ENCODE measurements at regions not wholly inside any gene's neighbourhood (a gene's known extent, or its start where the extent isn't known, plus 50 kb on each side); places are given as distances from the start of the nearest gene placed in this dataset.

- Histone ChIP-seq H3K27ac (ENCODE audit: low read length) (no peak overlapping the region), H3K4me3 (ENCODE audit: low read length) (no peak overlapping the region), H3K4me1 (ENCODE audit: insufficient read depth, low read length) (no peaks in the 10 kb centered on the region), H3K36me3 (ENCODE audit: low read depth, low read length) (no peaks in the 10 kb centered on the region), H3K9ac (ENCODE audit: low read length) (no peak overlapping the region), H3K9me2 (replicated peaks; ENCODE audit: low read length) (no peaks in the 10 kb centered on the region), H3K4me2 (ENCODE audit: low read length) (no peak overlapping the region), H3K27me3 (ENCODE audit: low read length) (peaks cover 38% of the 10 kb centered on the region), H3K79me2 (ENCODE audit: low read length) (no peaks in the 10 kb centered on the region), H3F3A (ENCODE audit: low read length, unreplicated experiment) (no peaks in the 10 kb centered on the region), H3K9me3 (ENCODE audit: low read length) (no peaks in the 10 kb centered on the region), H4K20me1 (ENCODE audit: low read length) (no peaks in the 10 kb centered on the region), H2AFZ (ENCODE audit: low read length) (no peak overlapping the region)
- TF ChIP-seq EZH2phosphoT487 (IDR thresholded peaks at IDR 0.05; ENCODE audit: borderline replicate concordance, low read length) (no peak), EZH2 (IDR thresholded peaks at IDR 0.05; ENCODE audit: low read length, unreplicated experiment) (no peak), CTCF (conservative IDR thresholded peaks at IDR 0.05; ENCODE audit: low read depth, low read length) (no peak)
- BruUV-seq (replicated peaks), result no TSS peak
- DNase-seq (peak; percentile 38), ATAC-seq (no peak)
- intact Hi-C loops (cut with micrococcal nuclease), result no loop called here
- ChIA-PET CTCF (no interaction called here), POLR2A (ENCODE audit: unreplicated experiment) (no interaction called here)
These were observed 321.6 kb downstream of the CEMIP2 start for GRCh38 chr9:71446473-71447411.

GRCh38 chr9:71446106-71446472 is 322.2 kb downstream of the CEMIP2 start:
- H3K27ac ChIP-seq (ENCODE audit: low read length), result no peak overlapping the region
- H3K36me3 ChIP-seq (ENCODE audit: low read depth, low read length), result no peaks in the 10 kb centered on the region
- DNase-seq, result no peak
- H3K79me2 ChIP-seq (ENCODE audit: low read length), result no peaks in the 10 kb centered on the region
- no peaks in the 10 kb centered on the region for H3K9me3 ChIP-seq (ENCODE audit: low read length)
- no peaks in the 10 kb centered on the region for H3F3A ChIP-seq (ENCODE audit: low read length, unreplicated experiment)
- TF ChIP-seq EZH2 (IDR thresholded peaks at IDR 0.05; ENCODE audit: low read length, unreplicated experiment) (no peak), EZH2phosphoT487 (IDR thresholded peaks at IDR 0.05; ENCODE audit: borderline replicate concordance, low read length) (no peak)
- no peaks in the 10 kb centered on the region for H3K4me1 ChIP-seq (ENCODE audit: insufficient read depth, low read length)
- ChIA-PET CTCF (no interaction called here), POLR2A (ENCODE audit: unreplicated experiment) (no interaction called here)
- BruUV-seq (replicated peaks), result no TSS peak
- intact Hi-C loops (cut with micrococcal nuclease), result no loop called here
- ATAC-seq, result no peak
- no peaks in the 10 kb centered on the region for H4K20me1 ChIP-seq (ENCODE audit: low read length)
- H3K9ac ChIP-seq (ENCODE audit: low read length), result no peak overlapping the region
- peaks cover 44% of the 10 kb centered on the region for H3K27me3 ChIP-seq (ENCODE audit: low read length)
- no peak overlapping the region for H2AFZ ChIP-seq (ENCODE audit: low read length)
- no peaks in the 10 kb centered on the region for H3K9me2 ChIP-seq (replicated peaks; ENCODE audit: low read length)
- H3K4me2 ChIP-seq (ENCODE audit: low read length), result no peak overlapping the region
- H3K4me3 ChIP-seq (ENCODE audit: low read length), result no peak overlapping the region

- BruUV-seq (replicated peaks), result no TSS peak
- Histone ChIP-seq H3K79me2 (ENCODE audit: low read length) (no peaks in the 10 kb centered on the region), H3F3A (ENCODE audit: low read length, unreplicated experiment) (no peaks in the 10 kb centered on the region), H3K4me2 (ENCODE audit: low read length) (no peak overlapping the region), H4K20me1 (ENCODE audit: low read length) (no peaks in the 10 kb centered on the region), H3K27ac (ENCODE audit: low read length) (no peak overlapping the region), H3K27me3 (ENCODE audit: low read length) (peaks cover 37% of the 10 kb centered on the region), H3K9ac (ENCODE audit: low read length) (no peak overlapping the region), H2AFZ (ENCODE audit: low read length) (no peak overlapping the region), H3K4me1 (ENCODE audit: insufficient read depth, low read length) (no peaks in the 10 kb centered on the region), H3K9me2 (replicated peaks; ENCODE audit: low read length) (no peaks in the 10 kb centered on the region), H3K36me3 (ENCODE audit: low read depth, low read length) (no peaks in the 10 kb centered on the region), H3K9me3 (ENCODE audit: low read length) (no peaks in the 10 kb centered on the region), H3K4me3 (ENCODE audit: low read length) (no peak overlapping the region)
- ChIA-PET POLR2A (ENCODE audit: unreplicated experiment) (no interaction called here), CTCF (no interaction called here)
- no peak for TF ChIP-seq EZH2phosphoT487 (IDR thresholded peaks at IDR 0.05; ENCODE audit: borderline replicate concordance, low read length)
- TF ChIP-seq EZH2 (IDR thresholded peaks at IDR 0.05; ENCODE audit: low read length, unreplicated experiment), result no peak
- no peak for TF ChIP-seq CTCF (conservative IDR thresholded peaks at IDR 0.05; ENCODE audit: low read depth, low read length)
- no peak for DNase-seq
- no peak for ATAC-seq
- intact Hi-C loops (cut with micrococcal nuclease), result no loop called here
These were observed 321.5 kb upstream of the TRPM3 start for GRCh38 chr9:71442937-71443336.

Measured in PC-3 (cell line).